Karpas-422 (cell line): ENCODE measurements at regions not wholly inside any gene's neighbourhood (a gene's known extent, or its start where the extent isn't known, plus 50 kb on each side); places are given as distances from the start of the nearest gene placed in this dataset.
"Not testable (repeated sequence)": the region's sequence is repeated elsewhere in the genome, so short reads cannot be mapped to it uniquely, and the experiment has no call there.

Source experiments
- DNase-seq: peaks from one replicate; pipeline ENCODE4 v3.0.0-alpha.2; 2015
- H2AFZ ChIP-seq: fragments of 200-600 bp; sonication (generic); 2 replicates; pipeline ENCODE4 v1.6.1; 2014; ENCODE audit warnings: antibody characterized with exemption, low read length, mixed read lengths
- H3K27ac ChIP-seq: fragments of 200-600 bp; sonication (generic); 2 replicates; pipeline ENCODE4 v1.5.1; 2014; ENCODE audit warnings: mild to moderate bottlenecking, low read length, moderate library complexity
- H3K27me3 ChIP-seq: fragments of 200-600 bp; sonication (generic); 2 replicates; pipeline ENCODE4 v1.6.1; 2014; ENCODE audit warnings: low read length, mixed read lengths
- H3K36me3 ChIP-seq: fragments of 200-600 bp; sonication (generic); 2 replicates; pipeline ENCODE4 v1.6.1; 2014; ENCODE audit warnings: low read length, mixed read lengths; ENCODE audit not compliant: insufficient read depth
- H3K4me1 ChIP-seq: fragments of 200-600 bp; sonication (generic); 2 replicates; pipeline ENCODE4 v1.6.1; 2014; ENCODE audit warnings: mild to moderate bottlenecking, low read length, mixed read lengths
- H3K4me2 ChIP-seq: fragments of 200-600 bp; sonication (generic); 2 replicates; pipeline ENCODE4 v1.6.1; 2014; ENCODE audit warnings: low read length, low read depth, mild to moderate bottlenecking; ENCODE audit not compliant: poor library complexity, severe bottlenecking
- H3K4me3 ChIP-seq: fragments of 200-600 bp; sonication (generic); 2 replicates; pipeline ENCODE4 v1.5.1; 2014; ENCODE audit warnings: mild to moderate bottlenecking, antibody characterized with exemption, low read length, mixed read lengths
- H3K79me2 ChIP-seq: fragments of 200-600 bp; sonication (generic); 2 replicates; pipeline ENCODE4 v1.6.1; 2014; ENCODE audit warnings: mild to moderate bottlenecking, low read length, mixed read lengths
- H3K9ac ChIP-seq: fragments of 200-600 bp; sonication (generic); 2 replicates; pipeline ENCODE4 v1.6.0; 2014; ENCODE audit warnings: low read length
- H3K9me2 ChIP-seq: fragments of 200-600 bp; sonication (generic), shearing (Covaris generic); replicated peaks from 2 replicates; pipeline ENCODE4 v1.6.0; 2014; ENCODE audit warnings: mild to moderate bottlenecking, low read length, moderate library complexity; ENCODE audit not compliant: insufficient read depth
- H3K9me3 ChIP-seq: fragments of 300-700, 200-600 bp; sonication (generic); 2 replicates; pipeline ENCODE4 v1.6.1; 2014; ENCODE audit warnings: low read length, mixed read lengths
- H4K20me1 ChIP-seq: fragments of 200-600 bp; sonication (generic); 2 replicates; pipeline ENCODE4 v1.6.1; 2014; ENCODE audit warnings: mild to moderate bottlenecking, antibody characterized with exemption, low read length, low read depth; ENCODE audit not compliant: insufficient read depth

- Histone ChIP-seq H4K20me1 (no peaks in the 10 kb centered on the region), H3K36me3 (no peaks in the 10 kb centered on the region), H3K4me1 (no peaks in the 10 kb centered on the region), H3K9ac (no peak overlapping the region), H3K9me2 (no peaks in the 10 kb centered on the region), H2AFZ (no peak overlapping the region), H3K27ac (no peak overlapping the region), H3K27me3 (no peaks in the 10 kb centered on the region), H3K9me3 (no peaks in the 10 kb centered on the region), H3K79me2 (no peaks in the 10 kb centered on the region), H3K4me3 (no peak overlapping the region), H3K4me2 (no peak overlapping the region)
- no peak for DNase-seq
These were observed 495.4 kb downstream of the TMEM121 start for GRCh38 chr14:106021832-106022231.

GRCh38 chr14:106022648-106023047, 496.3 kb downstream of the TMEM121 start:
- DNase-seq, H3K9me2 ChIP-seq, H3K4me2 ChIP-seq, H3K4me3 ChIP-seq, H3K9ac ChIP-seq, H3K36me3 ChIP-seq, H3K79me2 ChIP-seq, H4K20me1 ChIP-seq, H3K27ac ChIP-seq, H3K4me1 ChIP-seq, H2AFZ ChIP-seq, H3K27me3 ChIP-seq, H3K9me3 ChIP-seq: not testable (repeated sequence)

- Histone ChIP-seq H3K36me3 (no peaks in the 10 kb centered on the region), H3K27ac (no peak overlapping the region), H3K4me1 (no peaks in the 10 kb centered on the region), H3K4me2 (no peak overlapping the region), H3K27me3 (no peaks in the 10 kb centered on the region), H3K9ac (no peak overlapping the region), H3K9me2 (no peaks in the 10 kb centered on the region), H3K9me3 (no peaks in the 10 kb centered on the region), H2AFZ (no peak overlapping the region), H3K4me3 (no peak overlapping the region), H3K79me2 (no peaks in the 10 kb centered on the region), H4K20me1 (no peaks in the 10 kb centered on the region)
- DNase-seq, result no peak
These were observed 497.0 kb downstream of the TMEM121 start for GRCh38 chr14:106023411-106023810.

- H3K9me2 ChIP-seq, result no peaks in the 10 kb centered on the region
- no peaks in the 10 kb centered on the region for H3K36me3 ChIP-seq
- no peaks in the 10 kb centered on the region for H3K9me3 ChIP-seq
- no peak overlapping the region for H3K4me2 ChIP-seq
- no peak overlapping the region for H2AFZ ChIP-seq
- no peak for DNase-seq
- H3K9ac ChIP-seq, result no peak overlapping the region
- H3K4me3 ChIP-seq, result no peak overlapping the region
- H4K20me1 ChIP-seq, result no peaks in the 10 kb centered on the region
- no peak overlapping the region for H3K27ac ChIP-seq
- H3K27me3 ChIP-seq, result no peaks in the 10 kb centered on the region
- H3K4me1 ChIP-seq, result no peaks in the 10 kb centered on the region
- no peaks in the 10 kb centered on the region for H3K79me2 ChIP-seq
These were observed 498.7 kb downstream of the TMEM121 start for GRCh38 chr14:106024983-106025604.

GRCh38 chr14:106026026-106026425, 499.6 kb downstream of the TMEM121 start:
- no peaks in the 10 kb centered on the region for H3K27me3 ChIP-seq

GRCh38 chr14:106027759-106028158, 501.4 kb downstream of the TMEM121 start:
- H3K27ac ChIP-seq, H3K4me2 ChIP-seq, H3K9ac ChIP-seq, H3K4me1 ChIP-seq, H3K9me3 ChIP-seq, H3K4me3 ChIP-seq, H3K27me3 ChIP-seq, H2AFZ ChIP-seq, H3K36me3 ChIP-seq, H3K9me2 ChIP-seq, DNase-seq, H4K20me1 ChIP-seq, H3K79me2 ChIP-seq: not testable (repeated sequence)

More at GRCh38 chr14:106026026-106026425, 499.6 kb downstream of the TMEM121 start:
- Histone ChIP-seq H4K20me1 (no peaks in the 10 kb centered on the region), H2AFZ (no peak overlapping the region), H3K27ac (no peak overlapping the region), H3K36me3 (no peaks in the 10 kb centered on the region), H3K79me2 (no peaks in the 10 kb centered on the region), H3K9me2 (no peaks in the 10 kb centered on the region), H3K9ac (no peak overlapping the region), H3K4me3 (no peak overlapping the region), H3K4me1 (no peaks in the 10 kb centered on the region), H3K9me3 (no peaks in the 10 kb centered on the region), H3K4me2 (no peak overlapping the region)
- DNase-seq, result no peak

GRCh38 chr14:106029959-106030358, 503.6 kb downstream of the TMEM121 start:
- no peak for DNase-seq
- Histone ChIP-seq H3K4me2 (no peak overlapping the region), H3K36me3 (no peaks in the 10 kb centered on the region), H3K9me3 (no peaks in the 10 kb centered on the region), H3K9me2 (no peaks in the 10 kb centered on the region), H3K79me2 (no peaks in the 10 kb centered on the region), H3K4me1 (no peaks in the 10 kb centered on the region), H3K27me3 (no peaks in the 10 kb centered on the region), H3K27ac (no peak overlapping the region), H2AFZ (no peak overlapping the region), H4K20me1 (no peaks in the 10 kb centered on the region), H3K4me3 (no peak overlapping the region), H3K9ac (no peak overlapping the region)

GRCh38 chr14:106037380-106037779, 511.0 kb downstream of the TMEM121 start:
- H3K27ac ChIP-seq, result no peak overlapping the region
- H3K79me2 ChIP-seq, result no peaks in the 10 kb centered on the region
- H3K27me3 ChIP-seq, result no peaks in the 10 kb centered on the region
- H4K20me1 ChIP-seq, result no peaks in the 10 kb centered on the region
- H3K4me2 ChIP-seq, result no peak overlapping the region
- no peaks in the 10 kb centered on the region for H3K36me3 ChIP-seq
- H3K9me2 ChIP-seq, result no peaks in the 10 kb centered on the region
- DNase-seq, result no peak
- no peak overlapping the region for H3K4me3 ChIP-seq
- H2AFZ ChIP-seq, result no peak overlapping the region
- H3K9me3 ChIP-seq, result no peaks in the 10 kb centered on the region
- H3K9ac ChIP-seq, result no peak overlapping the region
- peaks cover 8% of the 10 kb centered on the region for H3K4me1 ChIP-seq

GRCh38 chr14:106038263-106038662, 511.9 kb downstream of the TMEM121 start:
- H3K9ac ChIP-seq, result no peak overlapping the region
- no peak for DNase-seq
- no peak overlapping the region for H3K27ac ChIP-seq
- H3K36me3 ChIP-seq, result no peaks in the 10 kb centered on the region
- no peak overlapping the region for H3K4me3 ChIP-seq
- no peaks in the 10 kb centered on the region for H3K9me3 ChIP-seq
- H4K20me1 ChIP-seq, result no peaks in the 10 kb centered on the region
- H3K9me2 ChIP-seq, result no peaks in the 10 kb centered on the region
- no peaks in the 10 kb centered on the region for H3K27me3 ChIP-seq
- H3K4me1 ChIP-seq, result peaks cover 8% of the 10 kb centered on the region
- no peak overlapping the region for H2AFZ ChIP-seq
- no peaks in the 10 kb centered on the region for H3K79me2 ChIP-seq
- no peak overlapping the region for H3K4me2 ChIP-seq
